NCI-H1694 (cell line): ENCODE measurements at regions not wholly inside any gene's neighbourhood (a gene's known extent, or its start where the extent isn't known, plus 50 kb on each side); places are given as distances from the start of the nearest gene placed in this dataset.
"Not testable (repeated sequence)": the region's sequence is repeated elsewhere in the genome, so short reads cannot be mapped to it uniquely, and the experiment has no call there.

ENCODE experiments used
- DNase-seq: peaks from one replicate; lab custom pipeline; 2025; lab: John Stamatoyannopoulos, UW

GRCh38 chr16:88300463-88300835, 82.3 kb upstream of the ZNF469 start:
- DNase-seq = no peak

GRCh38 chr16:88301431-88301830, 81.3 kb upstream of the ZNF469 start:
- no peak for DNase-seq

GRCh38 chr16:88301886-88302285, 80.9 kb upstream of the ZNF469 start:
- no peak for DNase-seq

- no peak for DNase-seq
Measured at GRCh38 chr16:88302666-88303065, 80.1 kb upstream of the ZNF469 start.

GRCh38 chr16:88303405-88303804, 79.4 kb upstream of the ZNF469 start:
- no peak for DNase-seq

- DNase-seq = no peak
Measured at GRCh38 chr16:88303890-88304819, 78.6 kb upstream of the ZNF469 start.

DNA sequence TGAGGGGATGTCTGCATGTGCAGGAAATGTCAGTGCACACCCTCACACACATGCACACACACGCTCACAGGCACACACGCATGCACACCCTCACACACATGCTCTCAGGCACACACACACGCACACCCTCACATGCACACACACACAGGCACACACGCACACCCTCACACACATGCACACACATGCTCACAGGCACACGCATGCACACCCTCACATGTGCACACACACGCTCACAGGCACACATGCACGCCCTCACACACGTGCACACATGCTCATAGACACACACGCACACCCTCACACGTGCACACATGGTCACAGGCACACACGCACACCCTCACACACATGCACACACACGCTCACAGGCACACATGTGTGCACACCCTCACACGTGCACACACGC, 77.6 kb upstream of the ZNF469 start:
- no peak for DNase-seq

GRCh38 chr16:88306411-88306810, 76.3 kb upstream of the ZNF469 start:
- DNase-seq = no peak

- DNase-seq = no peak
Measured at GRCh38 chr16:88306860-88307545, 75.8 kb upstream of the ZNF469 start.

GRCh38 chr16:88308441-88309173, 74.2 kb upstream of the ZNF469 start:
- no peak for DNase-seq

DNA sequence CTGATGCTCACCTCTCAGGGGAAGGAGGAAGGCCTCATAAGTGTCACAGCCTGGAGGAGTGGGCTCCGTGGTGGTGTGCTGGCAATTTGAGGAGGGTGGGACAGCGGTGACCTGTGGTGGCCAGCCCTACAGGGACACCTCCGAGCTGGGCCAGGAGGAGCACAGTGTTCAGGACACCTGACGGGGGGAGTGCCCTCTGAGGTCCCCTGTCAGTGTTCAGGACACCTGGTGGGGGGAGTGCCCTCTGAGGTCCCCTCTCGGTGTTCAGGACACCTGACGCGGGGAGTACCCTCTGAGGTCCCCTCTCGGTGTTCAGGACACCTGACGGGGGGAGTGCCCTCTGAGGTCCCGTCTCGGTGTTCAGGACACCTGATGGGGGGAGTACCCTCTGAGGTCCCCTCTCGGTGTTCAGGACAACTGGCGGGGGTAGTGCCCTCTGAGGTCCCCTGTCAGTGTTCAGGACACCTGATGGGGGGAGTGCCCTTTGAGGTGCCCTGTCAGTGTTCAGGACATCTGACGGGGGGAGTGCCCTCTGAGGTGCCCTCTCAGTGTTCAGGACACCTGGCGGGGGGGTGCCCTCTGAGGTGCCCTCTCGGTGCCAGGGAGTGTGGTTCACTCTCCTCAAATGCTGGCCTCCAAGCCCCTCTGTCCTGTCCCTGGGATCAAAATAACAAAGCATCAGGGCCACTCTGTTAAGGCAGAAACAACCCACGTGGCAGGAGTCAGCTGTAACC, 73.4 kb upstream of the ZNF469 start:
- no peak for DNase-seq

DNA sequence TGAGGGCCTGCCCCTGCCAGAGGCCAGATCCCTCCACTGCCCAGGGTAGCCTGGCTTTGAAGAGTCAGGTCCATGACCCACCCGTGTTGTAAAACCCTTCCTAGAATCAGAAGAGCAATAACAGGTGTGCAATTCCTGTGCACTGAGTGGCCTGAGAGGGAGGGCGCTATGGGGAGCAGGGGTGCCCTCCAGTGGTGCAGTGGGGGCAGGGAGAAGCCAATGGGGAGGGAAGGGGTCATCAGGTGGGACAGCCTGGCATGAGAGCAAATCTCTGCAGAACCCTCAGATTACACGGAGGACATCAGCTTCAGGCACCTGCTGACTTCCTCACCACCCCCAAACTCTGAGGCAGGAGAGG, 72.9 kb upstream of the ZNF469 start:
- DNase-seq = no peak

DNA sequence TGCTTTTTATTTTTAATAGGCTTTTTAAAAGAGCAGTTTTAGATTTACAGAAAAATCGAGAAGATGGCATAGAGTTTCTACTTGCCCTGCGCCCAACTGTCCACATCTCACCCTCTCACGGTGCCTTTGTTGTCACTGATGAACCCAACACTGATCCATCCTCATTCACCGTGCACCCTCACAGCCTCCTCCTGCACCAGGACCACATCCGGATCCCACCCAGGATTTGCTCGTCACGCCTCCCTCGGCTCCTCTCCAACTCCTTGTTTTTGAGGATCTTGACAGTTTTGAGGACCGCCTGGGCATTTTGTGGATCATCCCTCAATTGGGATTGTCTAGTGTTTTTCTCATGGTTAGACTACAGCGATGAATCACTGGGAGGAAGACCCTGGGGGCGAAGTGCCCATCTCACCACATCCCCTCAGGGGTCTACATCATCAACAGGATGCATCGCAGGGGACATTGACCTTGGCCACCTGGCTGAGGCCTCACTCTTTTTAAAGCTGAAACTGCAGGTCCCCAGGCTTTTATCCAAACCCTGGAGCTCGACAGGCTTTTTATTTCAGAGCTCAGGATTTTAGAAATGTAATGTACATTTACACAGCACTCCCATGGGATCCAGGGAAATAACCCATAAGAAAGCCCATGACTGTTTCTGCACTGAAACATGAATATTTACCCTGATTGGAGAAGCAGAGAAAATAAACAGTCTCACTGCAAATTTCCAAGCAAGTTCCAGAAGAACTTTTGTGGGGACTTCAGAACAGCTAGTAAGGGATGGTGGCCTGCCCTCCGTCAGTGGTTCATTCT, 71.8 kb upstream of the ZNF469 start:
- DNase-seq = no peak

DNA sequence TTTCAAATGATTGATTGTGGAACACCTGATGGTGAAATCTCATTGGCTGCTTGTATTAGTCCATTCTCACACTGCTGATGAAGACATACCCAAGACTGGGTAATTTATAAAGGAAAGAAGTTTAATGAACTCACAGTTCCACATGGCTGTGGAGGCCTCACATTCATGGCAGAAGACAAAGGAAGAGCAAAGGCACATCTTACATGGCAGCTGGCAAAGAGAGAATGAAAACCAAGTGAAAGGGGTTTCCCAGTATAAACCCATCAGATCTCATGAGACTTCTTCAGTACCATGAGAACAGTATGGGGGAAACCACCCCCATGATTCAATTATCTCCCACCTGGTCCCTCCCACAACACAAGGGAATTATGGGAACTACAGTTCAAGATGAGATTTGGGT, 70.9 kb upstream of the ZNF469 start:
- not testable (repeated sequence) for DNase-seq

- DNase-seq = no peak
Measured at GRCh38 chr16:88312732-88313131, 70.0 kb upstream of the ZNF469 start.

DNA sequence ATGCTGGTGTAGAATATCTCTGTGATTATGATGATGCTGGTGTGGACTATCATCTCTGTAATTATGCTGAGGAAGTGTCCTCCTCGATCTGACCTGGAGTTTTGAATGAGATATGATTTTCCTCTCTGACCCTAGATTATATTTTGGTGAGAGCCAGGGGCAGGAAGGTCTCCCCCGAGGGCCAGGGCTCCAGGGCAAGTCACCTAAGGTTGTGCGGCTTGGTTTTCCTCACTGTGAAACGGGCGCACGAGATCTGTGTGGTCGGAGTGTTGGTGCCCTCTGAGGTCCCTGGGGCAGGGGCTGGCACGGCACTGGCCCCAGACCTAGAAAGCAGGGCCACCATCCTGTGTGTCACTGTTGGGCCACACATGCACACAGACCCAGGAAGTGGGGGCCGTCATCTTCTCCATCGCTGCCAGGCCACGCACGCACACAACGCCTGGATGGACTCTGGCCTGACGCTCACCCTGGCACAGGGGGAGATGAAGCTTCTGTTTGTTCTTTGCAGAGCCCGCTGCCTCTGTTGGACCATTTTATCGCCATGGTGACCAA, 67.7 kb upstream of the ZNF469 start:
- no peak for DNase-seq

DNA sequence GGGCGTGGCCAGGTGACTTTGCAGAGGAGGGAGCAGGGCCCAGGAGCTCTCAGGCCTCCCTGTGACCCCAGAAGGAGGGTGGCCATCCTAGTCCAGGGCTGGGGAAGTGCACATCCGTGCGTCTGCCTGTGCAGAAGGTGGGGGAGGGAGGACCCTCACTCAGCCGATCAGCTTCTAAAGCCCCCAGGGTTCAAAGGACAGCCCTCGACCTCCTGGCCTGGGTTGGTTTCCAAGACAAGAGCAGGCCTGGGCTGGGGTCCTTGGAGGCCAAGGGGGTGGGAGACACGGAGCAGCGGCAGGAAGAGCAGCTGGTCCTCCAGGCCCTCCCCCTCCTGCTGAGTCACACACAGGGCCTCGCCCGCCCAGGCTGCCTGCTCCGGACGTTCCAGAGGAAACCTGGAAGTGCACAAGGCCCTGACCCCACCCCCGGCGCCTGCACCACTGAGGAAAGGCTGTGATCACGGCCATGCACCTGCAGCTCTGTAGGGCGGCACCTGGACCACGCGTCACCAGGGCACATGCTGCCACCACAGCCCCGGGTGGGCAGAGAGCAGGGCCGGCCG, 67.1 kb upstream of the ZNF469 start:
- DNase-seq = no peak

DNA sequence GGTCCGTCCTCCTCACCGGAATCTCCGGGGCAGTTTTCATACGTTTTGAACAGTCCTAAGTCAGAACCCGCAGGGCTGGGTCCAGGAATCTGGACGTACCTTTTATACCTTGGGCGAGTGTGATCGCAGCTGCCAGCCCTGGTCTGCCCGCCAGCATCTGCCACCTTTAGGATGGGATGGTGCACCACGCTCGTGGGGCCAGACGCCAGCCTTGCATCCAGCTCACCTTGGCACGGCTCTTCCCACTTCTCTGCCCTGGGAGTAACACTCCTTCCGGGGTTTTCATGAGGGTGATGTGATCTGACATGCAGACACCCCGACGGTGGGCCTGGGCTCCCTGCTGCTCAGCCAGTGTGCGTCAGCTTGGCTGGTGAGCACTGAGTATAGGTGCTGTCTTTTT, 66.6 kb upstream of the ZNF469 start:
- no peak for DNase-seq

DNA sequence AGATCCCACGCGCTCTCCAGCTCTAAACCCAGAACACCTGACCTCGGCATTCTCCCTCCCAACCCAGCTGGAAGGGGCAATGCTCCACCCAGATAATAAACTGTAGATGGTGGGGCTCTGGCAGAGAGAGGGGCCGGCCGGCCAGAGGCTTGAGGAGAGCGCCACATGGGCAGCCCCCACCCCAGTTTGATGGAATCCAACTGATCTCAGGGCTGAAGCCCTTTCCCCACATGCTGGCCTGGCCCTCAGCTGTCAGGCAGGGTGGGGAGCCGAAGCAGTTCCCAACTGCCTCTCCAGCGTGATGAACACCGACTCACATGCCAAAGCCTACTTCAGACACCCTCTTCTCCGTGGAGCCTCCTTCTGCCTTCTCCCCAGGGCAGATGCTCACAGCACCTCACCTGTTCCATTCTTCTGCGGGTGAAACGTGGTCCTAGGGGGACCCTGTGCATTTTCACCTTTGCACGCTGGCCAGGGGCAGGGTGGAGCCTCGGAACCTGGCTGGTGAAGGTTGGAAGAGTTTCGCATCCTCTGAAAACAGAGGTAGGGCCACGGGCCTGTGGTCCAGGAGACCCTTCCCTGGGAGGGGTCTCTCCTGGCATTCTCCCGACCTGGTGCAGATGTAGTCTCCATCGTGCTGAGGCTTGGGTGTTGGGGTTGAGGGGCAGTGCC, 65.7 kb upstream of the ZNF469 start:
- DNase-seq = no peak

- no peak for DNase-seq
Measured at GRCh38 chr16:88317613-88317965, 65.2 kb upstream of the ZNF469 start.
